ENCODE measurements at regions not wholly inside any gene's neighbourhood (a gene's known extent, or its start where the extent isn't known, plus 50 kb on each side); places are given as distances from the start of the nearest gene placed in this dataset.

- TF ChIP-seq EZH2 (IDR thresholded peaks at IDR 0.05; ENCODE audit: insufficient read depth, poor library complexity, severe bottlenecking), result no peak
- TF ChIP-seq EZH2phosphoT487 (IDR thresholded peaks at IDR 0.05; ENCODE audit: insufficient read depth, low read depth), result no peak
Observed at GRCh38 chr4:170162416-170162815, 72.7 kb upstream of the AADAT start.

All from GM23248 (cell line).